ENCODE measurements at regions not wholly inside any gene's neighbourhood (a gene's known extent, or its start where the extent isn't known, plus 50 kb on each side); places are given as distances from the start of the nearest gene placed in this dataset.

GRCh38 chr20:50257860-50258259, 67.2 kb downstream of the CEBPB start:
- no peak for TF ChIP-seq ZNF423 (CRISPR knock-in tag; IDR thresholded peaks at IDR 0.05)
- no peak for TF ChIP-seq USF2 (CRISPR knock-in tag; IDR thresholded peaks at IDR 0.05)
- TF ChIP-seq ZNF232 (CRISPR knock-in tag; IDR thresholded peaks at IDR 0.05) = no peak
- no peak for TF ChIP-seq NR1H2 (CRISPR knock-in tag; IDR thresholded peaks at IDR 0.05)
- no peak for TF ChIP-seq MYBL2 (CRISPR knock-in tag; IDR thresholded peaks at IDR 0.05)
- no peak for TF ChIP-seq ZSCAN18 (CRISPR knock-in tag; IDR thresholded peaks at IDR 0.05)
- no peak for TF ChIP-seq NFYB (CRISPR knock-in tag; conservative IDR thresholded peaks at IDR 0.05; ENCODE audit: low read depth)
- TF ChIP-seq FOXP4 (CRISPR knock-in tag; IDR thresholded peaks at IDR 0.05) = no peak
- TF ChIP-seq NFE2L1 (CRISPR knock-in tag; IDR thresholded peaks at IDR 0.05) = no peak
- no peak for TF ChIP-seq ZBTB21 (CRISPR knock-in tag; IDR thresholded peaks at IDR 0.05; ENCODE audit: borderline replicate concordance)
- no peak for TF ChIP-seq ZNF219 (CRISPR knock-in tag; IDR thresholded peaks at IDR 0.05; ENCODE audit: borderline replicate concordance)
- TF ChIP-seq TEAD1 (CRISPR knock-in tag; IDR thresholded peaks at IDR 0.05) = no peak
- no peak for TF ChIP-seq CREM (CRISPR knock-in tag; IDR thresholded peaks at IDR 0.05)
- TF ChIP-seq ZNF121 (CRISPR knock-in tag; IDR thresholded peaks at IDR 0.05) = no peak
- no peak for TF ChIP-seq NFATC4 (CRISPR knock-in tag; IDR thresholded peaks at IDR 0.05)
- TF ChIP-seq FOXP1 (CRISPR knock-in tag; IDR thresholded peaks at IDR 0.05; ENCODE audit: borderline replicate concordance) = no peak
- ATAC-seq (no peak), DNase-seq (ENCODE audit: low spot score) (no peak)
- Mint-ChIP-seq H3K27me3 (ENCODE audit: low read depth) (no peaks in the 10 kb centered on the region), H3K36me3 (no peaks in the 10 kb centered on the region), H3K9me3 (no peaks in the 10 kb centered on the region), H3K4me1 (peaks cover 26% of the 10 kb centered on the region), H3K27ac (no peak overlapping the region), H3K4me3 (no peak overlapping the region)
- CTCF ChIA-PET = no interaction called here
- POLR2A ChIA-PET = no interaction called here

GRCh38 chr20:50258790-50259483, 68.3 kb downstream of the CEBPB start:
- CTCF ChIA-PET = interaction anchor here (2.0 kb wide), 1 partner anchor 17 kb away, joined by 5 read pairs; no protein-coding TSS in a partner anchor
- H3K9me3 Mint-ChIP-seq = no peaks in the 10 kb centered on the region
- no peaks in the 10 kb centered on the region for H3K27me3 Mint-ChIP-seq (ENCODE audit: low read depth)
- POLR2A ChIA-PET = no interaction called here
- ATAC-seq (no peak), DNase-seq (ENCODE audit: low spot score) (no peak)
- TF ChIP-seq NR2C2 (CRISPR knock-in tag; IDR thresholded peaks at IDR 0.05) = no peak
- TF ChIP-seq NFYB (CRISPR knock-in tag; conservative IDR thresholded peaks at IDR 0.05; ENCODE audit: low read depth) = no peak
- H3K4me3 Mint-ChIP-seq = no peak overlapping the region
- peaks cover 26% of the 10 kb centered on the region for H3K4me1 Mint-ChIP-seq
- H3K27ac Mint-ChIP-seq = no peak overlapping the region
- H3K36me3 Mint-ChIP-seq = no peaks in the 10 kb centered on the region

- ChIA-PET POLR2A (no interaction called here), CTCF (interaction anchor here (1.8 to 2.0 kb wide), 2 partner anchors 16 to 24 kb away, joined by 5 to 8 read pairs; no protein-coding TSS in a partner anchor)
- no peaks in the 10 kb centered on the region for H3K9me3 Mint-ChIP-seq
- H3K36me3 Mint-ChIP-seq = no peaks in the 10 kb centered on the region
- no peak overlapping the region for H3K27ac Mint-ChIP-seq
- peaks cover 26% of the 10 kb centered on the region for H3K4me1 Mint-ChIP-seq
- DNase-seq (ENCODE audit: low spot score) (no peak), ATAC-seq (no peak)
- H3K4me3 Mint-ChIP-seq = no peak overlapping the region
- no peaks in the 10 kb centered on the region for H3K27me3 Mint-ChIP-seq (ENCODE audit: low read depth)
- no peak for TF ChIP-seq ZNF263 (CRISPR knock-in tag; IDR thresholded peaks at IDR 0.05; ENCODE audit: low read depth)
- TF ChIP-seq MAX (CRISPR knock-in tag; IDR thresholded peaks at IDR 0.05) = no peak
- TF ChIP-seq SP1 (CRISPR knock-in tag; conservative IDR thresholded peaks at IDR 0.05) = no peak
- no peak for TF ChIP-seq RELA (CRISPR knock-in tag; IDR thresholded peaks at IDR 0.05; ENCODE audit: borderline replicate concordance)
- no peak for TF ChIP-seq FOXK1 (CRISPR knock-in tag; IDR thresholded peaks at IDR 0.05)
- TF ChIP-seq ZNF121 (CRISPR knock-in tag; IDR thresholded peaks at IDR 0.05) = no peak
- TF ChIP-seq CREB1 (CRISPR knock-in tag; IDR thresholded peaks at IDR 0.05) = no peak
- no peak for TF ChIP-seq AFF4 (CRISPR knock-in tag; IDR thresholded peaks at IDR 0.05; ENCODE audit: borderline replicate concordance)
- TF ChIP-seq CBFB (CRISPR knock-in tag; IDR thresholded peaks at IDR 0.05; ENCODE audit: low read depth) = no peak
Observed at GRCh38 chr20:50259705-50260478, 69.3 kb downstream of the CEBPB start.

Measured in WTC11 (cell line).